Body of pancreas (tissue), 4 donors: ENCODE measurements at regions not wholly inside any gene's neighbourhood (a gene's known extent, or its start where the extent isn't known, plus 50 kb on each side); places are given as distances from the start of the nearest gene placed in this dataset.

Source experiments
- ATAC-seq: fragments of 150-250 bp; one replicate; pipeline ENCODE4 v1.9.1; 2016
- DNase-seq, 4 donors: peaks; one replicate each; pipeline ENCODE4 v3.0.0-alpha.2; 2019
- H3K27ac ChIP-seq, 4 donors: fragments of 200-600 bp; sonication (generic); 1 replicate in 3 of 4; 2 replicates in 1 of 4; pipeline versions ENCODE4 v1.5.1 to v1.6.1; 2016 to 2019; ENCODE audit warnings: mild to moderate bottlenecking in 1 of 4, mixed read lengths in 1 of 4, moderate library complexity in 1 of 4
- H3K27me3 ChIP-seq, 2 donors: fragments of 200-600 bp; sonication (generic); one replicate each; pipeline ENCODE4 v1.6.0; 2016; ENCODE audit warnings: mild to moderate bottlenecking in 1 of 2
- H3K36me3 ChIP-seq, 2 donors: fragments of 200-600 bp; sonication (generic); replicated peaks in 1 of 2; 2 replicates each; pipeline ENCODE4 v1.5.1; 2016; ENCODE audit warnings: low read depth in 2 of 2; ENCODE audit not compliant: insufficient read depth in 1 of 2
- H3K4me1 ChIP-seq: fragments of 200-600 bp; sonication (generic); one replicate; pipeline ENCODE4 v1.6.0; 2016
- H3K4me3 ChIP-seq, 2 donors: fragments of 200-600 bp; sonication (generic); 1 replicate in 1 of 2; 2 replicates in 1 of 2; pipeline ENCODE4 v1.5.1; 2016 to 2019
- H3K9me3 ChIP-seq, 3 donors: fragments of 200-600 bp; sonication (generic); 1 replicate in 2 of 3; 2 replicates in 1 of 3; pipeline ENCODE4 v1.5.1; 2016
- CTCF ChIP-seq, 7 experiments: fragments of 450-650 bp in 4 of 7; fragments of 200-600 bp in 3 of 7; sonication (generic) in 3 of 7; IDR thresholded peaks; one replicate each; pipeline ENCODE4 v1.5.1; 2016 to 2019; ENCODE audit warnings: antibody characterized with exemption in 7 of 7
- POLR2A ChIP-seq, 3 donors: fragments of 450-650 bp; IDR thresholded peaks; one replicate each; pipeline ENCODE4 v1.6.1; 2016; ENCODE audit warnings: antibody characterized with exemption in 3 of 3, mild to moderate bottlenecking in 2 of 3
- WGBS, 2 donors: methylation state at CpG; one replicate each; pipeline ENCODE4 v1.1.5; 2017; 5-methylcytosine and 5-hydroxymethylcytosine counted together
- intact Hi-C: fragments of 100-400 bp; cut with DNase I; formaldehyde crosslinking; loops from one replicate; pipeline ENCODE4 v1.15.1; 2023

- Histone ChIP-seq H3K4me1 (no peaks in the 10 kb centered on the region), H3K27me3 (no peaks in the 10 kb centered on the region), H3K36me3 (no peaks in the 10 kb centered on the region), H3K4me3 (no peak overlapping the region), H3K27ac (no peak overlapping the region), H3K9me3 (peaks cover 0 to 10% (median 0%) of the 10 kb centered on the region in 3 donors)
- intact Hi-C loops, result no loop called here
- TF ChIP-seq POLR2A (IDR thresholded peaks at IDR 0.05) (no peak), CTCF (IDR thresholded peaks at IDR 0.05) (no peak)
- ATAC-seq (no peak), DNase-seq (no peak)
- WGBS, 2 donors, result 54 to 64% methylated on average over 6 of the region's 6 CpGs
Observed at GRCh38 chr16:86643671-86644070, 65.3 kb downstream of the FOXL1 start.

GRCh38 chr16:86647561-86647960, 69.2 kb downstream of the FOXL1 start:
- DNase-seq, result no peak
- no peak for ATAC-seq
- Histone ChIP-seq H3K36me3 (no peaks in the 10 kb centered on the region), H3K27me3 (no peaks in the 10 kb centered on the region), H3K27ac (no peak overlapping the region), H3K4me1 (no peaks in the 10 kb centered on the region), H3K9me3 (peaks cover 0 to 10% (median 0%) of the 10 kb centered on the region in 3 donors), H3K4me3 (no peak overlapping the region)
- intact Hi-C loops, result no loop called here
- TF ChIP-seq CTCF (IDR thresholded peaks at IDR 0.05), result no peak
- WGBS, 2 donors, result 71 to 91% methylated on average over 2 of the region's 2 CpGs

- H3K27me3 ChIP-seq, result no peaks in the 10 kb centered on the region
- DNase-seq (no peak), ATAC-seq (no peak)
- no peaks in the 10 kb centered on the region for H3K36me3 ChIP-seq
- intact Hi-C loops, result no loop called here
- TF ChIP-seq CTCF (IDR thresholded peaks at IDR 0.05), result no peak
- TF ChIP-seq POLR2A (IDR thresholded peaks at IDR 0.05), result no peak
- H3K4me1 ChIP-seq, result no peaks in the 10 kb centered on the region
- H3K4me3 ChIP-seq, result no peak overlapping the region
- H3K27ac ChIP-seq, result no peak overlapping the region
- 42 to 57% methylated on average over 5 of the region's 5 CpGs for WGBS, 2 donors
- peaks cover 0 to 10% (median 0%) of the 10 kb centered on the region in 3 donors for H3K9me3 ChIP-seq
Observed at GRCh38 chr16:86649875-86650274, 71.5 kb downstream of the FOXL1 start.

GRCh38 chr16:86651013-86651627, 72.8 kb downstream of the FOXL1 start:
- intact Hi-C loops, result no loop called here
- TF ChIP-seq POLR2A (IDR thresholded peaks at IDR 0.05) (no peak), CTCF (IDR thresholded peaks at IDR 0.05) (no peak)
- Histone ChIP-seq H3K4me1 (no peaks in the 10 kb centered on the region), H3K27me3 (no peaks in the 10 kb centered on the region), H3K4me3 (no peak overlapping the region), H3K27ac (no peak overlapping the region), H3K36me3 (no peaks in the 10 kb centered on the region), H3K9me3 (peaks cover 0 to 10% (median 0%) of the 10 kb centered on the region in 3 donors)
- ATAC-seq (no peak), DNase-seq (no peak)
- WGBS, 2 donors, result 73 to 78% methylated on average over 9 of the region's 9 CpGs

GRCh38 chr16:86651823-86652222, 73.5 kb downstream of the FOXL1 start:
- ATAC-seq (no peak), DNase-seq (no peak)
- no peak overlapping the region for H3K27ac ChIP-seq
- no peak for TF ChIP-seq POLR2A (IDR thresholded peaks at IDR 0.05)
- TF ChIP-seq CTCF (IDR thresholded peaks at IDR 0.05), result no peak
- 59 to 67% methylated on average over 6 of the region's 6 CpGs for WGBS, 2 donors
- intact Hi-C loops, result no loop called here
- no peak overlapping the region for H3K4me3 ChIP-seq
- no peaks in the 10 kb centered on the region for H3K27me3 ChIP-seq
- H3K4me1 ChIP-seq, result no peaks in the 10 kb centered on the region
- no peaks in the 10 kb centered on the region for H3K36me3 ChIP-seq
- H3K9me3 ChIP-seq, result peaks cover 0 to 10% (median 0%) of the 10 kb centered on the region in 3 donors
